Upper lobe of left lung (tissue), 6 donors: ENCODE measurements at regions not wholly inside any gene's neighbourhood (a gene's known extent, or its start where the extent isn't known, plus 50 kb on each side); places are given as distances from the start of the nearest gene placed in this dataset.

Source experiments
- ATAC-seq, 2 donors: fragments of 200-7000 bp; cut with Tn5 transposase; one replicate each; pipeline ENCODE4 v1.9.1; 2022; ENCODE audit warnings: mild to moderate bottlenecking in 2 of 2, moderate library complexity in 2 of 2; ENCODE audit not compliant: low FRiP score in 2 of 2
- DNase-seq, 2 donors: peaks; one replicate each; pipeline ENCODE4 v3.0.0-alpha.2; 2019 to 2020
- H3K27ac ChIP-seq, 4 donors: fragments of 200-600 bp; sonication (generic); one replicate each; pipeline ENCODE4 v1.5.1; 2016 to 2019
- H3K27me3 ChIP-seq, 4 donors: fragments of 200-600 bp; sonication (generic); one replicate each; pipeline ENCODE4 v1.5.1; 2017 to 2019
- H3K36me3 ChIP-seq, 4 donors: fragments of 200-600 bp; sonication (generic); one replicate each; pipeline ENCODE4 v1.5.1; 2016 to 2019
- H3K4me1 ChIP-seq, 4 donors: fragments of 200-600 bp; sonication (generic); one replicate each; pipeline ENCODE4 v1.5.1; 2018 to 2019
- H3K4me3 ChIP-seq, 4 donors: fragments of 200-600 bp; sonication (generic); one replicate each; pipeline ENCODE4 v1.5.1; 2017 to 2019; ENCODE audit warnings: mild to moderate bottlenecking in 2 of 4, moderate library complexity in 1 of 4
- H3K9me3 ChIP-seq, 4 donors: fragments of 200-600 bp; sonication (generic); one replicate each; pipeline ENCODE4 v1.5.1; 2018 to 2019
- EP300 ChIP-seq, 4 donors: sonication (generic); formaldehyde crosslinking; IDR thresholded peaks; one replicate each; pipeline ENCODE4 v1.5.1; 2017; ENCODE audit warnings: antibody characterized with exemption in 4 of 4, control low read depth in 2 of 4
- POLR2A ChIP-seq, 4 donors: fragments of 450-650 bp; IDR thresholded peaks; one replicate each; pipeline ENCODE4 v1.5.1; 2016 to 2017; ENCODE audit warnings: antibody characterized with exemption in 4 of 4, mild to moderate bottlenecking in 2 of 4
- POLR2AphosphoS5 ChIP-seq, 2 donors: sonication (generic); formaldehyde crosslinking; IDR thresholded peaks; one replicate each; pipeline ENCODE4 v1.5.1; 2017; ENCODE audit warnings: antibody characterized with exemption in 2 of 2
- WGBS, 2 donors: methylation state at CpG; one replicate each; pipeline ENCODE4 v1.1.5; 2017 to 2018; 5-methylcytosine and 5-hydroxymethylcytosine counted together
- TF ChIP-seq, protein P1 (sequence below), 6 experiments: fragments of 450-650 bp in 4 of 6; fragments of 200-600 bp in 2 of 6; sonication (generic) in 2 of 6; IDR thresholded peaks; one replicate each; pipeline ENCODE4 v1.5.1; 2016 to 2019; ENCODE audit warnings: antibody characterized with exemption in 6 of 6
- donor health status: DM: no; HTN: no; CAD: no; lungs with moderate emphysema.
- donor health status: DM: no; HTN: yes; CAD: no; lungs with severe emphysema.

GRCh38 chr6:126939784-126940183 is 178.7 kb upstream of the RSPO3 start:
- 85 to 88% methylated on average over 3 of the region's 3 CpGs for WGBS, 2 donors
- ATAC-seq: no peak
- Histone ChIP-seq H3K27ac (no peak overlapping the region), H3K36me3 (no peaks in the 10 kb centered on the region), H3K27me3 (no peaks in the 10 kb centered on the region), H3K4me3 (no peak overlapping the region), H3K4me1 (no peaks in the 10 kb centered on the region), H3K9me3 (no peaks in the 10 kb centered on the region)
- TF ChIP-seq POLR2AphosphoS5 (IDR thresholded peaks at IDR 0.05): no peak
- TF ChIP-seq POLR2A (IDR thresholded peaks at IDR 0.05): no peak
- no peak for TF ChIP-seq EP300 (IDR thresholded peaks at IDR 0.05)
- TF ChIP-seq, protein P1, sequence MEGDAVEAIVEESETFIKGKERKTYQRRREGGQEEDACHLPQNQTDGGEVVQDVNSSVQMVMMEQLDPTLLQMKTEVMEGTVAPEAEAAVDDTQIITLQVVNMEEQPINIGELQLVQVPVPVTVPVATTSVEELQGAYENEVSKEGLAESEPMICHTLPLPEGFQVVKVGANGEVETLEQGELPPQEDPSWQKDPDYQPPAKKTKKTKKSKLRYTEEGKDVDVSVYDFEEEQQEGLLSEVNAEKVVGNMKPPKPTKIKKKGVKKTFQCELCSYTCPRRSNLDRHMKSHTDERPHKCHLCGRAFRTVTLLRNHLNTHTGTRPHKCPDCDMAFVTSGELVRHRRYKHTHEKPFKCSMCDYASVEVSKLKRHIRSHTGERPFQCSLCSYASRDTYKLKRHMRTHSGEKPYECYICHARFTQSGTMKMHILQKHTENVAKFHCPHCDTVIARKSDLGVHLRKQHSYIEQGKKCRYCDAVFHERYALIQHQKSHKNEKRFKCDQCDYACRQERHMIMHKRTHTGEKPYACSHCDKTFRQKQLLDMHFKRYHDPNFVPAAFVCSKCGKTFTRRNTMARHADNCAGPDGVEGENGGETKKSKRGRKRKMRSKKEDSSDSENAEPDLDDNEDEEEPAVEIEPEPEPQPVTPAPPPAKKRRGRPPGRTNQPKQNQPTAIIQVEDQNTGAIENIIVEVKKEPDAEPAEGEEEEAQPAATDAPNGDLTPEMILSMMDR (IDR thresholded peaks at IDR 0.05): no peak
- no peak for DNase-seq

GRCh38 chr6:126941751-126942150 is 176.7 kb upstream of the RSPO3 start:
- no peak overlapping the region for H3K27ac ChIP-seq
- H3K36me3 ChIP-seq: no peaks in the 10 kb centered on the region
- no peak overlapping the region for H3K4me3 ChIP-seq
- ATAC-seq (no peak), DNase-seq (no peak)
- H3K9me3 ChIP-seq: no peaks in the 10 kb centered on the region
- TF ChIP-seq, protein P1 (IDR thresholded peaks at IDR 0.05): no peak
- TF ChIP-seq POLR2A (IDR thresholded peaks at IDR 0.05) (no peak), POLR2AphosphoS5 (IDR thresholded peaks at IDR 0.05) (no peak), EP300 (IDR thresholded peaks at IDR 0.05) (no peak)
- 83 to 89% methylated on average over 1 of the region's 1 CpG for WGBS, 2 donors
- no peaks in the 10 kb centered on the region for H3K27me3 ChIP-seq
- no peaks in the 10 kb centered on the region for H3K4me1 ChIP-seq

- no peaks in the 10 kb centered on the region for H3K36me3 ChIP-seq
- ATAC-seq (no peak), DNase-seq (no peak)
- TF ChIP-seq POLR2AphosphoS5 (IDR thresholded peaks at IDR 0.05) (no peak), EP300 (IDR thresholded peaks at IDR 0.05) (no peak), POLR2A (IDR thresholded peaks at IDR 0.05) (no peak)
- TF ChIP-seq, protein P1 (IDR thresholded peaks at IDR 0.05): no peak
- no peak overlapping the region for H3K4me3 ChIP-seq
- WGBS, 2 donors: 71 to 75% methylated on average over 5 of the region's 5 CpGs
- H3K9me3 ChIP-seq: no peaks in the 10 kb centered on the region
- H3K27ac ChIP-seq: no peak overlapping the region
- H3K27me3 ChIP-seq: no peaks in the 10 kb centered on the region
- no peaks in the 10 kb centered on the region for H3K4me1 ChIP-seq
Observed at GRCh38 chr6:126944512-126944911, 174.0 kb upstream of the RSPO3 start.

DNA sequence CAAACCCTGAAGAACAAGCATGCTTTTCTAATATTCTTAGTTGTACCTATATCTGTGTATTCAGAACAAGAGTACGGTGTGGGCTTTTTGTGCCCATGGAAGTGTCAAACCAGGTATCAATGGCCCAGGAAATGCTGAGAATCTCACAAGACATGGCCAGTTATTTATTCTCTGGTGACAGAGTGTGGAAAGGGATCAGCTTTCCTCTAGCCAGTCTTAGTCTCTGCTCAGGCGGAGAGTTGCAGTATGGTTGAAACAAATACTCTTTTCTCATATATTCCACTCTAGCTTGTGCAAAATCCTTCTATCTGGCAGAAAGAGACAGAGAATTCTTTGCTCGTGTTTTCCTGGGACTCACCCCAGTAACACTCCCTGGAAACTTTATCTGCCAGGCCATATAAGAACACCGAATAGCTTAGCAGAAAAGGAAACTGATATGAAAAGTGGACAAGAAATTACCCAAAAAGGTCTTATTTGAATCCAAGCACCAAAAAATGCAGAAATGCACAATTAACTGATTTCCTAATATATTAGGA is 173.3 kb upstream of the RSPO3 start:
- Histone ChIP-seq H3K9me3 (no peaks in the 10 kb centered on the region), H3K4me1 (no peaks in the 10 kb centered on the region), H3K4me3 (no peak overlapping the region), H3K27me3 (no peaks in the 10 kb centered on the region), H3K27ac (no peak overlapping the region), H3K36me3 (no peaks in the 10 kb centered on the region)
- ATAC-seq (no peak), DNase-seq (no peak)
- TF ChIP-seq, protein P1 (IDR thresholded peaks at IDR 0.05): no peak
- TF ChIP-seq EP300 (IDR thresholded peaks at IDR 0.05) (no peak), POLR2A (IDR thresholded peaks at IDR 0.05) (no peak), POLR2AphosphoS5 (IDR thresholded peaks at IDR 0.05) (no peak)
- WGBS, 2 donors: 72 to 90% methylated on average over 4 of the region's 4 CpGs

- DNase-seq (no peak), ATAC-seq (no peak)
- no peaks in the 10 kb centered on the region for H3K9me3 ChIP-seq
- 68 to 77% methylated on average over 2 of the region's 2 CpGs for WGBS, 2 donors
- no peak overlapping the region for H3K4me3 ChIP-seq
- H3K4me1 ChIP-seq: no peaks in the 10 kb centered on the region
- H3K36me3 ChIP-seq: no peaks in the 10 kb centered on the region
- H3K27ac ChIP-seq: no peak overlapping the region
- no peaks in the 10 kb centered on the region for H3K27me3 ChIP-seq
- TF ChIP-seq POLR2AphosphoS5 (IDR thresholded peaks at IDR 0.05) (no peak), EP300 (IDR thresholded peaks at IDR 0.05) (no peak), POLR2A (IDR thresholded peaks at IDR 0.05) (no peak)
- TF ChIP-seq, protein P1 (IDR thresholded peaks at IDR 0.05): no peak
Observed at GRCh38 chr6:126945812-126946360, 172.6 kb upstream of the RSPO3 start.
